GM12878 (cell line): ENCODE measurements at regions not wholly inside any gene's neighbourhood (a gene's known extent, or its start where the extent isn't known, plus 50 kb on each side); places are given as distances from the start of the nearest gene placed in this dataset.
"Not testable (repeated sequence)": the region's sequence is repeated elsewhere in the genome, so short reads cannot be mapped to it uniquely, and the experiment has no call there.

Experiments
- ATAC-seq: fragments of 200-7000 bp; cut with Tn5 transposase; 3 replicates; pipeline ENCODE4 v1.9.1; 2020; ENCODE audit warnings: mild to moderate bottlenecking, moderate library complexity
- BruUV-seq: library from RNA; stranded (reverse); fragments of 400-500 nt; replicated peaks from 2 replicates; lab custom pipeline; 2021; lab: Mats Ljungman, UMichigan
- CTCF ChIA-PET: fragments of 300-600 bp; sonication (Branson Sonifier 250); formaldehyde crosslinking; extraction: SDS; loops from one replicate; lab custom pipeline; 2021; ENCODE audit warnings: inconsistent platforms; lab: Yijun Ruan, JAX
- POLR2A ChIA-PET: fragments of 350-600 bp; formaldehyde crosslinking; extraction: SDS; loops from one replicate; lab custom pipeline; 2021; ENCODE audit warnings: inconsistent platforms; lab: Charles Lee
- RAD21 ChIA-PET: fragments of 300-600 bp; sonication (Branson Sonifier 250); formaldehyde crosslinking; loops from one replicate; lab custom pipeline; 2023; ENCODE audit warnings: antibody characterized with exemption; ENCODE audit not compliant: unreplicated experiment; lab: Charles Lee
- SMC1A ChIA-PET: fragments of 300-600 bp; sonication (Branson Sonifier 250); formaldehyde crosslinking; loops from one replicate; lab custom pipeline; 2023; ENCODE audit not compliant: unreplicated experiment, uncharacterized antibody; lab: Charles Lee
- DNase-seq: peaks from one replicate; pipeline ENCODE4 v3.0.0-alpha.2; 2011; ENCODE audit warnings: low read depth, low spot score
- FAIRE-seq: peaks from 3 replicates; lab custom pipeline; 2011; peaks lifted over from hg19 to GRCh38; lab: Jason Lieb, UNC
- H2AFZ ChIP-seq: 2 replicates; pipeline ENCODE4 v1.6.0; 2011; ENCODE audit warnings: low read depth, low read length, control low read depth; ENCODE audit not compliant: control insufficient read depth
- H3K27ac ChIP-seq: 2 replicates; pipeline ENCODE4 v1.5.1; 2011; ENCODE audit warnings: control low read depth; ENCODE audit not compliant: control insufficient read depth, insufficient read depth
- H3K27me3 ChIP-seq, 2 experiments: replicated peaks in 1 of 2; 2 replicates each; pipeline versions ENCODE4 v1.6.0 to v1.6.1; 2011; ENCODE audit warnings: low read length in 1 of 2; ENCODE audit not compliant: control insufficient read depth in 2 of 2, insufficient read depth in 2 of 2
- H3K36me3 ChIP-seq, 2 experiments: 2 replicates each; pipeline ENCODE4 v1.5.1; 2011; ENCODE audit warnings: low read length in 1 of 2; ENCODE audit not compliant: control insufficient read depth in 2 of 2, insufficient read depth in 2 of 2
- H3K4me1 ChIP-seq: 2 replicates; pipeline ENCODE4 v1.6.1; 2011; ENCODE audit warnings: mild to moderate bottlenecking, low read length, moderate library complexity, mixed read lengths; ENCODE audit not compliant: control insufficient read depth, insufficient read depth
- H3K4me2 ChIP-seq: 2 replicates; pipeline ENCODE4 v1.6.0; 2011; ENCODE audit warnings: control low read depth; ENCODE audit not compliant: control insufficient read depth, insufficient read depth
- H3K4me3 ChIP-seq: fragments of 200-600 bp; sonication (generic); 2 replicates; pipeline ENCODE4 v1.5.1; 2016
- H3K79me2 ChIP-seq: 2 replicates; pipeline ENCODE4 v1.6.0; 2011; ENCODE audit warnings: low read length; ENCODE audit not compliant: control insufficient read depth, insufficient read depth
- H3K9ac ChIP-seq: 2 replicates; pipeline ENCODE4 v1.8.0; 2011; ENCODE audit warnings: low read length, control low read depth, mixed read lengths; ENCODE audit not compliant: control insufficient read depth, insufficient read depth
- H3K9me3 ChIP-seq: replicated peaks from 3 replicates; pipeline ENCODE4 v1.5.1; 2011; ENCODE audit warnings: mild to moderate bottlenecking, low read length; ENCODE audit not compliant: control insufficient read depth, insufficient read depth
- H4K20me1 ChIP-seq: 2 replicates; pipeline ENCODE4 v1.6.0; 2011; ENCODE audit not compliant: control insufficient read depth, insufficient read depth
- NFYB ChIP-seq: IDR thresholded peaks from 2 replicates; pipeline ENCODE4 v1.6.1; 2011; ENCODE audit warnings: low read depth, mild to moderate bottlenecking, low read length, improper control_type of control experiment, moderate library complexity; ENCODE audit not compliant: insufficient read depth
- WGBS: methylation state at CpG from one replicate; pipeline ENCODE4 v1.1.6; 2016; ENCODE audit warnings: low lambda C conversion rate; ENCODE audit not compliant: insufficient replicate concordance, insufficient coverage; ENCODE audit errors: missing lambda C conversion rate; 5-methylcytosine and 5-hydroxymethylcytosine counted together
- in situ Hi-C: fragments of 300-500 bp; cut with MboI; formaldehyde crosslinking; loops from 9 replicates; pipeline ENCODE4 v1.14.3; 2018; ENCODE audit warnings: mixed read lengths
- intact Hi-C: fragments of 100-400 bp; cut with micrococcal nuclease; formaldehyde crosslinking; loops from one replicate; pipeline ENCODE4 v1.14.2; 2022; ENCODE audit not compliant: unreplicated experiment
- TF ChIP-seq, protein P1 (sequence below): fragments of 450-650 bp; IDR thresholded peaks from 2 replicates; pipeline ENCODE4 v1.6.1; 2017; ENCODE audit warnings: low read depth, mild to moderate bottlenecking, moderate library complexity

- H3K27me3 ChIP-seq, RAD21 ChIA-PET, H2AFZ ChIP-seq, CTCF ChIA-PET, H3K4me2 ChIP-seq, H3K9ac ChIP-seq, H3K27ac ChIP-seq, BruUV-seq, H3K4me1 ChIP-seq, H3K36me3 ChIP-seq, SMC1A ChIA-PET, ATAC-seq, in situ Hi-C loops, H3K79me2 ChIP-seq, FAIRE-seq, H4K20me1 ChIP-seq, DNase-seq, POLR2A ChIA-PET, H3K4me3 ChIP-seq, H3K9me3 ChIP-seq, intact Hi-C loops: not testable (repeated sequence)
- 31% methylated on average over 6 of the region's 6 CpGs for WGBS
These were observed 53.1 kb upstream of the HUNK start for GRCh38 chr21:31819692-31820091.

DNA sequence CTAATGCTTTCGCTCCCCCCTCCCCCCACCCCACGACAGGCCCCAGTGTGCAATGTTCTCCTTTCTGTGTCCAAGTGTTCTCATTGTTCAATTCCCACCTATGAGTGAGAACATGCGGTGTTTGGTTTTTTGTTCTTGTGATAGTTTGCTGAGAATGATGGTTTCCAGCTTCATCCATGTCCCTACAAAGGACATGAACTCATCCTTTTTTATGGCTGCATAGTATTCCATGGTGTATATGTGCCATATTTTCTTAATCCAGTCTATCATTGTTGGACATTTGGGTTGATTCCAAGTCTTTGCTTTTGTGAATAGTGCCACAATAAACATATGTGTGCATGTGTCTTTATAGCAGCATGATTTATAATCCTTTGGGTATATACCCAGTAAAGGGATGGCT lies 58.5 kb upstream of the HUNK start:
- SMC1A ChIA-PET, FAIRE-seq: not testable (repeated sequence)
- 30% methylated on average over 3 of the region's 3 CpGs for WGBS

DNA sequence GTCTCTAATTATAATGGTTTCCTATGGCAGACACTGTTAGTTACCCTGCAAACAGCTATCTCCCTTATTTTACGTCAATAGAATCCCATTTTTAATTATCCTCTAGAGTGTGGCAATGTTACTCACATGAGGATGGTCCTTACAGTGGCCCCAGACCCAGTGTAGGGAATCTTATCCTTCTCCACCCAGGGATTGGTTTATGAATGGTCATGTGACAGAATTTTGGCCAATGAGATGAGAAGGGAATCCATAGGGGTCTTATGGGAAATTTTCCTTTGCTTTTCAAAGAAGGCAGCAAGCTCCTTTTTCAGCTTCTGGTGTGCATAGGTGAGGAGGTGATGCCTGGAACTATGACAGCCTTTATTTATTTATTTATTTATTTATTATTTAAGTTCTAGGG lies 59.0 kb upstream of the HUNK start:
- Histone ChIP-seq H3K4me3 (no peak overlapping the region), H3K4me1 (no peaks in the 10 kb centered on the region), H4K20me1 (no peaks in the 10 kb centered on the region), H3K9me3 (no peaks in the 10 kb centered on the region), H3K27me3 (no peaks in the 10 kb centered on the region), H2AFZ (no peak overlapping the region), H3K79me2 (no peaks in the 10 kb centered on the region), H3K9ac (no peak overlapping the region), H3K27ac (no peak overlapping the region), H3K36me3 (no peaks in the 10 kb centered on the region), H3K4me2 (no peak overlapping the region)
- 92% methylated on average over 1 of the region's 1 CpG for WGBS
- FAIRE-seq (no peak), DNase-seq (no peak), ATAC-seq (no peak)
- ChIA-PET CTCF (no interaction called here), POLR2A (no interaction called here), RAD21 (no interaction called here), SMC1A (no interaction called here)
- intact Hi-C loops (no loop called here), in situ Hi-C loops (no loop called here)
- BruUV-seq = no TSS peak
- TF ChIP-seq, protein P1, sequence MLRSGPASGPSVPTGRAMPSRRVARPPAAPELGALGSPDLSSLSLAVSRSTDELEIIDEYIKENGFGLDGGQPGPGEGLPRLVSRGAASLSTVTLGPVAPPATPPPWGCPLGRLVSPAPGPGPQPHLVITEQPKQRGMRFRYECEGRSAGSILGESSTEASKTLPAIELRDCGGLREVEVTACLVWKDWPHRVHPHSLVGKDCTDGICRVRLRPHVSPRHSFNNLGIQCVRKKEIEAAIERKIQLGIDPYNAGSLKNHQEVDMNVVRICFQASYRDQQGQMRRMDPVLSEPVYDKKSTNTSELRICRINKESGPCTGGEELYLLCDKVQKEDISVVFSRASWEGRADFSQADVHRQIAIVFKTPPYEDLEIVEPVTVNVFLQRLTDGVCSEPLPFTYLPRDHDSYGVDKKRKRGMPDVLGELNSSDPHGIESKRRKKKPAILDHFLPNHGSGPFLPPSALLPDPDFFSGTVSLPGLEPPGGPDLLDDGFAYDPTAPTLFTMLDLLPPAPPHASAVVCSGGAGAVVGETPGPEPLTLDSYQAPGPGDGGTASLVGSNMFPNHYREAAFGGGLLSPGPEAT = no peak
- peak; percentile 57; the same call in 1 of the 2 replicates for TF ChIP-seq NFYB

More for the DNA sequence above, 58.5 kb upstream of the HUNK start:
- H3K4me3 ChIP-seq, H3K9me3 ChIP-seq, H4K20me1 ChIP-seq, H3K36me3 ChIP-seq, POLR2A ChIA-PET, BruUV-seq, H3K9ac ChIP-seq, H3K27me3 ChIP-seq, H3K4me2 ChIP-seq, CTCF ChIA-PET, in situ Hi-C loops, H2AFZ ChIP-seq, H3K27ac ChIP-seq, intact Hi-C loops, ATAC-seq, RAD21 ChIA-PET, DNase-seq, H3K4me1 ChIP-seq, H3K79me2 ChIP-seq: not testable (repeated sequence)
